ENCODE measurements at regions not wholly inside any gene's neighbourhood (a gene's known extent, or its start where the extent isn't known, plus 50 kb on each side); places are given as distances from the start of the nearest gene placed in this dataset.
"Not testable (repeated sequence)": the region's sequence is repeated elsewhere in the genome, so short reads cannot be mapped to it uniquely, and the experiment has no call there.

- TF ChIP-seq CTCF, EP300, POLR2AphosphoS5, POLR2A (IDR thresholded peaks at IDR 0.05): not testable (repeated sequence)
These were observed 887.7 kb upstream of the CDH18 start for GRCh38 chr5:20875726-20876125.

All from suprapubic skin (tissue), 4 donors.